Activated T-cell treated with anti-CD3 and anti-CD28 coated beads, Interleukin-2, amount 50 U/mL, for 24 hours (primary cell): ENCODE measurements at regions not wholly inside any gene's neighbourhood (a gene's known extent, or its start where the extent isn't known, plus 50 kb on each side); places are given as distances from the start of the nearest gene placed in this dataset.
"Not testable (repeated sequence)": the region's sequence is repeated elsewhere in the genome, so short reads cannot be mapped to it uniquely, and the experiment has no call there.

Experiments
- DNase-seq: peaks from one replicate; pipeline ENCODE4 v3.0.0-alpha.2; 2020
- H3K27ac Mint-ChIP-seq: 2 replicates; pipeline ENCODE4 v1.8.0; 2020; ENCODE audit warnings: mild to moderate bottlenecking, mixed read lengths
- H3K27me3 Mint-ChIP-seq: 2 replicates; pipeline ENCODE4 v1.8.0; 2020; ENCODE audit warnings: mixed read lengths
- H3K36me3 Mint-ChIP-seq: 2 replicates; pipeline ENCODE4 v1.8.0; 2020; ENCODE audit warnings: low read depth, mixed read lengths
- H3K4me1 Mint-ChIP-seq: 2 replicates; pipeline ENCODE4 v1.8.0; 2020; ENCODE audit warnings: low read depth, mixed read lengths
- H3K4me3 Mint-ChIP-seq: 2 replicates; pipeline ENCODE4 v1.8.0; 2020; ENCODE audit warnings: mild to moderate bottlenecking, moderate library complexity, mixed read lengths
- H3K9me3 Mint-ChIP-seq: 2 replicates; pipeline ENCODE4 v1.8.0; 2020; ENCODE audit warnings: mixed read lengths

DNA sequence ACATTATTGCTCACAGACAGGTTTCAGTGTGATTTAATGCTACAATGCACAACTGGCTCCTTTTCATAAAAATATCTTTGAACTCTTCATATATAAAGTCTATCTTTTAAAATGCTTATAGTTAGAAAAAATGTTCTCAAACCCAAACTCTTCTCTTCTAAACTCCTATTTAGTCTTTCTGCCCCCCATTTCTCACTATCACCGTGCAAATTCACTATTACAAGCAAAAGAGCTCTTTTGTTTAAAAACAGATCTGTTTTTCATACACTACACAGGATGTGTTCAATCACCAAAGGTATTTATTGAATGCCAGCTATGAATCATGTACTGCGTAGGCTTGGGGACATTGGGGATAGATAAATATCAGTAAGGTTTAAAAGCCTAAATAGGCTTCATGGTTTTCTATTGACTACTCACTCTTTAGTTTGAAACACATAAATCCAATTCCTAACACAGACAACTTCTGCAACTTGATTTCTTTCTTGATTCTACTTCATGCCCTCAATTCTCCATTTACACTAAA, 692.3 kb downstream of the C12orf50 start:
- no peaks in the 10 kb centered on the region for H3K4me1 Mint-ChIP-seq
- no peak overlapping the region for H3K27ac Mint-ChIP-seq
- no peaks in the 10 kb centered on the region for H3K27me3 Mint-ChIP-seq
- H3K4me3 Mint-ChIP-seq: no peak overlapping the region
- DNase-seq: no peak
- no peaks in the 10 kb centered on the region for H3K36me3 Mint-ChIP-seq
- peaks cover under 1% of the 10 kb centered on the region for H3K9me3 Mint-ChIP-seq

GRCh38 chr12:87332987-87333726, 696.0 kb downstream of the C12orf50 start:
- Mint-ChIP-seq H3K4me3 (no peak overlapping the region), H3K9me3 (peaks cover 4% of the 10 kb centered on the region)
- DNase-seq: no peak

DNA sequence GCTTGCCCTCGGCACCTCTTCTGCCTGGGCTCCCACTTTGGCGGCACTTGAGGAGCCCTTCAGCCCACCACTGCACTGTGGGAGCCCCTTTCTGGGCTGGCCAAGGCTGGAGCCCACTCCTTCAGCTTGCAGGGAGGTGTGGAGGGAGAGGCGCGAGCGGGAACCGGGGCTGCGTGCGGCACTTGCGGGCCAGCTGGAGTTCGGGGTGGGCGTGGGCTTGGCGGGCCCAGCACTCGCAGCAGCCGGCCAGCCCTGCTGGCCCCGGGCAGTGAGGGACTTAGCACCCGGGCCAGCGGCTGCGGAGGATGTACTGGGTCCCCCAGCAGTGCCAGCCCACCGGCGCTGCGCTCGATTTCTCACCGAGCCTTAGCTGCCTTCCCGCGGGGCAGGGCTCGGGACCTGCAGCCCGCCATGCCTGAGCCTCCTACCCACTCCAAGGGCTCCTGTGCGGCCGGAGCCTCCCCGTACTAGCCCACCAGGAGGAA, 699.1 kb downstream of the C12orf50 start:
- not testable (repeated sequence) for H3K36me3 Mint-ChIP-seq, H3K27me3 Mint-ChIP-seq, H3K4me3 Mint-ChIP-seq, H3K27ac Mint-ChIP-seq, H3K4me1 Mint-ChIP-seq, H3K9me3 Mint-ChIP-seq, DNase-seq

More at GRCh38 chr12:87332987-87333726, 696.0 kb downstream of the C12orf50 start:
- no peaks in the 10 kb centered on the region for H3K27me3 Mint-ChIP-seq
- no peak overlapping the region for H3K27ac Mint-ChIP-seq
- H3K36me3 Mint-ChIP-seq: no peaks in the 10 kb centered on the region
- no peaks in the 10 kb centered on the region for H3K4me1 Mint-ChIP-seq

GRCh38 chr12:87329076-87329863, 699.9 kb downstream of the C12orf50 start:
- Mint-ChIP-seq H3K4me1 (no peaks in the 10 kb centered on the region), H3K9me3 (peaks cover 4% of the 10 kb centered on the region), H3K4me3 (no peak overlapping the region), H3K36me3 (no peaks in the 10 kb centered on the region), H3K27ac (no peak overlapping the region), H3K27me3 (no peaks in the 10 kb centered on the region)
- no peak for DNase-seq

DNA sequence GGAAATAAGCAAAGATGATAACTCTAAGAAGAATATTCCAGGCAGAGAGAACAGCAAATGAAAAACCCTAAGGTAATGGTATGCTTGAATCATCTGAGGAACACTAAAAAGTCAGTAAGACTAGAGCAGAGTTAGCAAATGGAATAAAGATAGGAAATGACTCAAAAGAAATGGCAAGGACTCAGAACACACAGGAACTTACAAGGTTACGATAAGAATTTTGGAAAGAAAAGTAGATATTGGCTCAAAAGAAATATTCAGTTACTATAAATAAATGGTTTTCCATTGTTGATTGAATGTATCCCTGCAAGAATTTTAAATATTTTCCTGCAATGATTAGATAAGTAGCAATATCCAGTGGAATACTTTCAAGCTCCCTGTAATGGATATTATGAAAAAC, 705.8 kb downstream of the C12orf50 start:
- H3K4me1 Mint-ChIP-seq: no peaks in the 10 kb centered on the region
- no peaks in the 10 kb centered on the region for H3K9me3 Mint-ChIP-seq
- H3K36me3 Mint-ChIP-seq: no peaks in the 10 kb centered on the region
- H3K27me3 Mint-ChIP-seq: no peaks in the 10 kb centered on the region
- H3K4me3 Mint-ChIP-seq: no peak overlapping the region
- no peak overlapping the region for H3K27ac Mint-ChIP-seq
- DNase-seq: no peak

- Mint-ChIP-seq H3K4me3 (no peak overlapping the region), H3K27me3 (no peaks in the 10 kb centered on the region), H3K9me3 (no peaks in the 10 kb centered on the region), H3K27ac (no peak overlapping the region), H3K4me1 (no peaks in the 10 kb centered on the region), H3K36me3 (no peaks in the 10 kb centered on the region)
- no peak for DNase-seq
Observed at GRCh38 chr12:87320724-87321123, 708.5 kb downstream of the C12orf50 start.

DNA sequence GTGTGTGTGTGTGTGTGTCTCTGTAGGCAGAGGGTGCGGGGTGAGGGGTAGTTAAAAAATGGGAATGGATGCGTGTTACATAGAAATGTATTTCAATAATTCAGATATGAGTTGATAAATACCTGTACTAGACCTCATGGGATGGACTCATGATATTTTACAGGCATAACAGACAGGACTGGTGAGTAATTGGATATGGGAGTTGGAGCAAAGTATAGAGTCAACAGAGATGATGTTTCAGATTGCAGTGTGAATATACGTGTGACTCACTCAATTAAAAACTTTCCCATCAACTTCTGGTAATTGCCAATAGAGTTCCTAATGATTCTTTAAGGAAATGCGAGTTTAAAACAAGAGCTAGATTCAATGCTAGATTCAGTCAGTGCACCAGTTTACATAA, 711.9 kb downstream of the C12orf50 start:
- no peak for DNase-seq
- H3K9me3 Mint-ChIP-seq: no peaks in the 10 kb centered on the region
- H3K36me3 Mint-ChIP-seq: no peaks in the 10 kb centered on the region
- H3K4me3 Mint-ChIP-seq: no peak overlapping the region
- H3K27ac Mint-ChIP-seq: no peak overlapping the region
- H3K27me3 Mint-ChIP-seq: no peaks in the 10 kb centered on the region
- H3K4me1 Mint-ChIP-seq: no peaks in the 10 kb centered on the region

DNA sequence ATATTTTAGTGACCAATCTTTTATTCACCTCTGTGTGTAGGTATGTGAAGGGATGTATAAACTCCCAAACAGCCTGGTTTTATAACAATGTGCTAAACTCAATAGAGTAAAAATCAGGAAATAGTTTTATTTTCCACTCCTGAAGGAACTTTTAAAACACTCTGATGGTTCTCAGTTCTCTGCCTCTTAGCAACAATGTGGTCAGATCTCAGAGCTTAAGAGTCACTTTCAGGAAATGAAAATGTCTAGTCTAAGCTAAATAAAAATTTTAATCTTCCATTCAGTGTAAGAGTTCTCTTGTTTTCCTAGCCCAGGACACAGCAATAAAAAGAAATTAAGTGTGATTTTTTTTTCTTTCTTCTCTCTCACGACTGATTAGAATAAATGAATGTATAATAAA, 718.0 kb downstream of the C12orf50 start:
- Mint-ChIP-seq H3K4me3 (no peak overlapping the region), H3K36me3 (no peaks in the 10 kb centered on the region), H3K4me1 (no peaks in the 10 kb centered on the region), H3K9me3 (no peaks in the 10 kb centered on the region), H3K27ac (no peak overlapping the region), H3K27me3 (no peaks in the 10 kb centered on the region)
- DNase-seq: no peak

DNA sequence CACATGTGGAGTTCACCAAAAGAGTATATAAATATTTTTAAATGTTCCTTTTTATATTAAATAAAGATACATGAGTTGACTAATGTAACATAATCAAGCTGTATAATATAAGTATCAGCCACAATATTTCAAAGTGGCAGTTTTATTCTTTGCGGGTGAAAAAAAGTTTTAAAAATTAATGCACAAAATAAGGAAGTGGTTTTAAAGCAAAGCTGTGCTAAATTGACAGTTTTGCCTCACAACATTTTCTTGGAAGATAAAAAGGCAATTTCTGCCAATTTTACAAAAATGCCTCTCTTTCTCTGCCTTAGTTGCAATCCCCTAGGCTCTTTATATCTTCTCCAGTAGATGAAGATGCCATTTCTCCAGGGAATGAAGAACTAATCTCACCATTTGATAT, 719.1 kb downstream of the C12orf50 start:
- H3K27ac Mint-ChIP-seq: no peak overlapping the region
- H3K4me1 Mint-ChIP-seq: no peaks in the 10 kb centered on the region
- no peaks in the 10 kb centered on the region for H3K27me3 Mint-ChIP-seq
- H3K36me3 Mint-ChIP-seq: no peaks in the 10 kb centered on the region
- H3K9me3 Mint-ChIP-seq: no peaks in the 10 kb centered on the region
- H3K4me3 Mint-ChIP-seq: no peak overlapping the region
- DNase-seq: no peak

DNA sequence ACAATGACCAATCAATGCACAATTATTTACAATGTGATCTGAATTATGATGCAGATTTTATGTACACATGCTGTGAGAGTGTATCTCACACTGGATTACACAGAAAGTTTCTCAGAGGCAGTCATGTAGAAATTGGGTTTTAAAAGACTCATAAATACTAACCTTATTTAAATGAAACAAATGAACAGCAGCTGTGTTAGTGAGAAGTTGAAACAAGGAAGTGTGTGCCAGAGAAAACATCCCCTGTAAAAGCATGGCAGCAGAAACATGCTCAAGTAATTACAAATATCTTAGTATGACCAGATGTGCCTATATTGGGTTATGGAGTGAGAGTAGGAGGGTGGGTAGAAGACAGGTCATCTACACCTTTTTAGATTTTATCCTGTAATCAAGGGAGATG, 723.7 kb downstream of the C12orf50 start:
- Mint-ChIP-seq H3K36me3 (no peaks in the 10 kb centered on the region), H3K4me1 (no peaks in the 10 kb centered on the region), H3K9me3 (no peaks in the 10 kb centered on the region), H3K27me3 (no peaks in the 10 kb centered on the region), H3K4me3 (no peak overlapping the region), H3K27ac (no peak overlapping the region)
- DNase-seq: no peak

DNA sequence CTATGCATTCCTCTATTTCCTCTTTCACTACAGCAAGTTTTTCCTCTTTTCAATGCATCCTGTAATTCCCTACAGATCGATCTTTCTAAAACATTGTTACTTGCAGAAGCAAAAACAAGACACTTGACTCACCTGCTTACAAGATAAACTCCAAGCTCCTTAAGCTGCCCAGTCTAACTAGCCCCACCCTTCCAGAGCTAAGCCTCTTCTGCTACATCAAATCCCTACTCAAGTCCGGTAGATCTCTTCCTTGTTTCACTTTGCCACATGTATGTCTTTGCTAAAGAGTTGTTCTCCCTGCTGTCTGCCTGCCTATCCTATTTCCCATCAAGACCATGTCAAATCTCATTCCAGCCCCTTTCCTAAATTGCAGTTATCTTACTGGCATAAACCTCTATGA, 724.8 kb downstream of the C12orf50 start:
- DNase-seq: no peak
- Mint-ChIP-seq H3K27ac (no peak overlapping the region), H3K27me3 (no peaks in the 10 kb centered on the region), H3K36me3 (no peaks in the 10 kb centered on the region), H3K4me3 (no peak overlapping the region), H3K9me3 (no peaks in the 10 kb centered on the region), H3K4me1 (no peaks in the 10 kb centered on the region)

DNA sequence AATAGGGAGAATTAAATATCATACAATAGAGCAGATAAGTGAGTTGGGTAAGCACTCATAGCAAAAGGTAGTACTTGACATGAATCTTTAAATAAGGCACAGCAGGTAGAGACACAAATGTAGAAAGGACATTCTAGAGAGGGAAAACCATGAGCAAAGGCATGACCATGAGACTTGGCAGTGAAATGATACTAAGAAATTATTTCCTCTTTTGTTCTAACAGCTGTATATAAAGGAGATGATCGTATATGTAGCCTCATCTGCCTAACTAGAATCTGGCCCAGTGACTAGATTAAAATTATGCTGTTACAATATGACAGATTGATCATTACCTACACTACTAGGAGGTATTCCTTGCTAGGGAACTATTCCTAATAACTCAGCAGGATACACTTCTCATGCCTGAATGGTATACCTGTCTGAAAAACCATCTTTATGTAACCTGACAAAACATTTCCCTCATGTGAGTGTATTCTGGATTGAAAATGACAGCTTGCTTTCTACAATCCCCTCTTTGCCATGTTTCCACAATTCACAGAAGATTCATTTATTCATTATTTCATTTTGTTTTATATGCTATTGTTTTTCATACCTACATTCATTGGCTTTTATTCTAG, 725.7 kb downstream of the C12orf50 start:
- Mint-ChIP-seq H3K27me3 (no peaks in the 10 kb centered on the region), H3K36me3 (no peaks in the 10 kb centered on the region), H3K27ac (no peak overlapping the region), H3K4me1 (no peaks in the 10 kb centered on the region), H3K9me3 (no peaks in the 10 kb centered on the region), H3K4me3 (no peak overlapping the region)
- no peak for DNase-seq

DNA sequence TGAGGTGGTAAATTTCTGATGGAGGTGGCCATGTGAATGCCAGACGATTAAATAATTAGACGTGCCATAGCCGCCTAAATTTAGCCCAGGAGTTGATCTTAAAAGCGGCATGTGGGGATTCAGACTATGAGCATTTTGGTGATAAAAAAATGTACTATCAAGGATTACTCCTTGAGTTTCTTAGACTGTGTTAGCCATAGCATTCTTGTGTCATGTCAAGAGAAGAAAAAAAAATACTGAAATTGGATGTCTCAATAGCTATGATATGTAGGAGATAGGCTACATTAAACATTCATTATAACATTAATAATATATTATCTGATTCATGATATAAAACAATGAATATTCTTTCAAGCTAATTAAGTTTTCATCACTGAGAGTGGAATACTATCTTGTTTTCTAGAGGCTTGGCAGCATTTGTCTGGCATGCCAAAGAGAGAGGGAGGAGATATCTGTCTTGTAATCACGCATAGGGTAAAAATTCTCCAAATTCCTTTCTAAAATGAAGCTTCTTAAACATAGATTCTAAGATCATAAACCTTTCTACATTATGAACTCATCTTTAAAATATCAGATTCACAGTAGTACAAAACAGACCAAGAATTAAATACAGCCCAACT, 727.0 kb downstream of the C12orf50 start:
- no peak overlapping the region for H3K27ac Mint-ChIP-seq
- peaks cover 4% of the 10 kb centered on the region for H3K9me3 Mint-ChIP-seq
- H3K4me1 Mint-ChIP-seq: no peaks in the 10 kb centered on the region
- no peaks in the 10 kb centered on the region for H3K36me3 Mint-ChIP-seq
- H3K4me3 Mint-ChIP-seq: no peak overlapping the region
- no peak for DNase-seq
- H3K27me3 Mint-ChIP-seq: no peaks in the 10 kb centered on the region

DNA sequence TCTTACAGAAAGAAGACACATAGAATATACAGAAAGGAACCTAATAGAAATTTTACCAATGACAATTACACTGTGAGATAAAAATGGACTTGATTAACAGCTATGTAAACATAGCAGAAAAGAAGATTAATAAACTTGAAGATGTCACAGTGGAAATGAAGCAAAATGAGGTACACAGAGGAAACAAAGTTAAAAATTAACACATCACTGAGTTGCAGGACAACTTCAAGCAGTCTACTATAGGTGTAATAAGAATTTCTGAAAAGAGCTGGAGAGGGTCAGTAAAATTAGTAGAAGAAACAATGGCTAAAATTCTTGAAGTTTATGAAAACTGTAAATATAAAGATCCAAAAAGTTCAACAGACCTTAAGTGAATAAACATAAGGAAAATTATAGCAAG, 738.7 kb downstream of the C12orf50 start:
- Mint-ChIP-seq H3K4me1 (no peaks in the 10 kb centered on the region), H3K27me3 (no peaks in the 10 kb centered on the region)

More for the DNA sequence above, 738.7 kb downstream of the C12orf50 start:
- H3K27ac Mint-ChIP-seq: no peak overlapping the region
- DNase-seq: no peak
- H3K9me3 Mint-ChIP-seq: peaks cover 4% of the 10 kb centered on the region
- H3K4me3 Mint-ChIP-seq: no peak overlapping the region
- H3K36me3 Mint-ChIP-seq: no peaks in the 10 kb centered on the region
